MM.1S (cell line): ENCODE measurements at regions not wholly inside any gene's neighbourhood (a gene's known extent, or its start where the extent isn't known, plus 50 kb on each side); places are given as distances from the start of the nearest gene placed in this dataset.

ENCODE experiments used
- DNase-seq: peaks from one replicate; pipeline ENCODE4 v3.0.0-alpha.2; 2015
- H2AFZ ChIP-seq: fragments of 300-600 bp; sonication (generic); 2 replicates; pipeline ENCODE4 v1.6.0; 2016; ENCODE audit warnings: antibody characterized with exemption, low read length
- H3F3A ChIP-seq: fragments of 300-600 bp; sonication (generic); 2 replicates; pipeline ENCODE4 v1.6.1; 2016; ENCODE audit warnings: mild to moderate bottlenecking, antibody characterized with exemption, low read length, moderate library complexity, mixed read lengths; ENCODE audit not compliant: insufficient read depth
- H3K27ac ChIP-seq: fragments of 300-600 bp; sonication (generic); 2 replicates; pipeline ENCODE4 v1.5.1; 2016; ENCODE audit warnings: mild to moderate bottlenecking, low read length
- H3K27me3 ChIP-seq: fragments of 300-600 bp; sonication (generic); replicated peaks from 2 replicates; pipeline ENCODE4 v1.6.0; 2016; ENCODE audit warnings: low read length; ENCODE audit not compliant: insufficient read depth
- H3K36me3 ChIP-seq: fragments of 300-600 bp; sonication (generic); replicated peaks from 2 replicates; pipeline ENCODE4 v1.6.1; 2016; ENCODE audit warnings: mild to moderate bottlenecking, low read length, mixed read lengths; ENCODE audit not compliant: insufficient read depth
- H3K4me1 ChIP-seq: fragments of 300-600 bp; sonication (generic); 2 replicates; pipeline ENCODE4 v1.6.1; 2016; ENCODE audit warnings: low read length, mixed read lengths
- H3K4me2 ChIP-seq: fragments of 300-600 bp; sonication (generic); 2 replicates; pipeline ENCODE4 v1.6.0; 2016; ENCODE audit warnings: low read depth, low read length
- H3K4me3 ChIP-seq: fragments of 300-600 bp; sonication (generic); 2 replicates; pipeline ENCODE4 v1.5.1; 2016; ENCODE audit warnings: low read length, mixed read lengths
- H3K79me2 ChIP-seq: fragments of 300-600 bp; sonication (generic); 2 replicates; pipeline ENCODE4 v1.6.1; 2016; ENCODE audit warnings: mixed run types, low read length, mixed read lengths
- H3K9ac ChIP-seq: fragments of 300-600 bp; sonication (generic); 2 replicates; pipeline ENCODE4 v1.6.1; 2016; ENCODE audit warnings: low read length, mixed read lengths
- H3K9me2 ChIP-seq: fragments of 300-600 bp; sonication (generic); replicated peaks from 2 replicates; pipeline ENCODE4 v1.6.1; 2016; ENCODE audit warnings: mild to moderate bottlenecking, low read length, mixed read lengths; ENCODE audit not compliant: insufficient read depth
- H3K9me3 ChIP-seq: fragments of 300-600 bp; sonication (generic); replicated peaks from 2 replicates; pipeline ENCODE4 v1.6.1; 2016; ENCODE audit warnings: mild to moderate bottlenecking, low read length, mixed read lengths; ENCODE audit not compliant: insufficient read depth
- H4K20me1 ChIP-seq: fragments of 300-600 bp; sonication (generic); 2 replicates; pipeline ENCODE4 v1.6.1; 2016; ENCODE audit warnings: mild to moderate bottlenecking, low read length, moderate library complexity, mixed read lengths; ENCODE audit not compliant: insufficient read depth
- CTCF ChIP-seq: fragments of 300-600 bp; sonication (generic); IDR thresholded peaks from 2 replicates; pipeline ENCODE4 v1.5.1; 2016; ENCODE audit warnings: antibody characterized with exemption, low read length, mixed read lengths
- EZH2 ChIP-seq: fragments of 300-600 bp; sonication (generic); optimal IDR thresholded peaks from 2 replicates; pipeline ENCODE3; 2017; ENCODE audit warnings: low read depth, mild to moderate bottlenecking, antibody characterized with exemption, low read length, mixed read lengths
- EZH2phosphoT487 ChIP-seq: fragments of 300-600 bp; sonication (generic); IDR thresholded peaks from 2 replicates; pipeline ENCODE4 v1.6.1; 2018; ENCODE audit warnings: antibody characterized with exemption, low read length

GRCh38 chr2:226354434-226354833 lies 445.2 kb downstream of the IRS1 start:
- peaks cover 22% of the 10 kb centered on the region for H3K4me1 ChIP-seq
- no peak overlapping the region for H2AFZ ChIP-seq
- no peak overlapping the region for H3K27ac ChIP-seq
- no peaks in the 10 kb centered on the region for H3K9me2 ChIP-seq
- H4K20me1 ChIP-seq = no peaks in the 10 kb centered on the region
- no peaks in the 10 kb centered on the region for H3K27me3 ChIP-seq
- H3K36me3 ChIP-seq = no peaks in the 10 kb centered on the region
- no peak overlapping the region for H3K4me2 ChIP-seq
- H3K9me3 ChIP-seq = no peaks in the 10 kb centered on the region
- H3K4me3 ChIP-seq = no peak overlapping the region
- peaks cover 11% of the 10 kb centered on the region; the same call in 1 of the 2 replicates for H3F3A ChIP-seq
- no peak overlapping the region for H3K9ac ChIP-seq
- no peak for DNase-seq
- TF ChIP-seq CTCF = no peak
- TF ChIP-seq EZH2phosphoT487 = no peak
- no peak for TF ChIP-seq EZH2
- H3K79me2 ChIP-seq = no peaks in the 10 kb centered on the region

GRCh38 chr2:226352941-226353560 lies 446.6 kb downstream of the IRS1 start:
- Histone ChIP-seq H3K9me3 (no peaks in the 10 kb centered on the region), H3K27me3 (no peaks in the 10 kb centered on the region), H3K4me2 (peak overlapping the region; percentile 73), H4K20me1 (no peaks in the 10 kb centered on the region), H2AFZ (peak overlapping the region; percentile 29; the same call in 1 of the 2 replicates), H3K27ac (peak overlapping the region; percentile 38; the same call in 1 of the 2 replicates), H3K4me3 (peak overlapping the region; percentile 24), H3K4me1 (peaks cover 22% of the 10 kb centered on the region), H3K9me2 (no peaks in the 10 kb centered on the region), H3F3A (peaks cover 11% of the 10 kb centered on the region; the same call in 1 of the 2 replicates), H3K9ac (no peak overlapping the region), H3K36me3 (no peaks in the 10 kb centered on the region), H3K79me2 (no peaks in the 10 kb centered on the region)
- no peak for TF ChIP-seq EZH2
- TF ChIP-seq CTCF = no peak
- no peak for TF ChIP-seq EZH2phosphoT487
- DNase-seq = peak; percentile 83

GRCh38 chr2:226351711-226352110 lies 447.9 kb downstream of the IRS1 start:
- no peak for TF ChIP-seq EZH2
- TF ChIP-seq EZH2phosphoT487 = no peak
- no peak for TF ChIP-seq CTCF
- Histone ChIP-seq H2AFZ (no peak overlapping the region), H3K27me3 (no peaks in the 10 kb centered on the region), H3K4me1 (peaks cover 22% of the 10 kb centered on the region), H3K9me2 (no peaks in the 10 kb centered on the region), H3K4me3 (no peak overlapping the region), H3K9me3 (no peaks in the 10 kb centered on the region), H4K20me1 (no peaks in the 10 kb centered on the region), H3F3A (peaks cover 11% of the 10 kb centered on the region; the same call in 1 of the 2 replicates), H3K36me3 (no peaks in the 10 kb centered on the region), H3K9ac (no peak overlapping the region), H3K79me2 (no peaks in the 10 kb centered on the region), H3K4me2 (no peak overlapping the region), H3K27ac (no peak overlapping the region)
- DNase-seq = no peak
